ENCODE measurements at regions not wholly inside any gene's neighbourhood (a gene's known extent, or its start where the extent isn't known, plus 50 kb on each side); places are given as distances from the start of the nearest gene placed in this dataset.
A peak's percentile ranks its signal among the peaks of the same experiment; 100 is the strongest.

DNA sequence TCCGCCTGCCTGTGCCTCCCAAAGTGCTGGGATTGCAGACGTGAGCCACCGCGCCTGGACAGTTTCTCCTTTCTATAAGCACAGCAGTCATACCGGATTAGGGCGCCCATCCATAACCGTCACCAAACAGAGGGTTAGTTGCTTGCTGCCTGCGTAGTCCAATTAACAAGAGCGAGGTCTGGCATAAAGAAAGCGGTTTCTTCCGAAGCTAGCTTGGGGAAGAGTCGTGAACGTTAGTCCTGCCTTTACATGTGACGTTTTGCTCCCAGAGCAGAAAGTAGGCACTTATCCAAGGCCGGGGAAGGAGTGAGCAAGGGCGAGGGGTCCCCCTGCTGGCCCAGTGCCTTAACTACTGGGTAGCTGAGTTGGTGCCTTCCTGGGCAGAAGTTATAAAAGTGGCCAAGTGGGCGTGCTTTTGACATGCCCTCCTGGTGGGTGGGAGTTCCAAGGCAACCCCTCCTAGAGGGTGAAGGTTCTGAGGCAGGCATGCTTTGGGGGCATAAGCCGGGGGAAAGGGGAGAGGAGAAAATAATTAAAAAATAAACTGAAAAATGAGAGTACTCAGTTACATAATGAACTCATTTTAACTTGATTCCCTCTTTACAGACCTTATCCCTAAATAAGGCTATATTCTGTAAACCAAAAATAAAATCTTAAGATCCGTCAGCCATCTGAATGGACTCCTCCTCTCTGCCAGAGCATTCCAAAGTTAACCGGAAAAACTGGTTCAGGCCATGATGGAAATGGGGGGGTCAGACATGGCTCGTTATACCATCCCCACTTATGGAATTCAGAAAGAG lies 88.0 kb downstream of the FAM217A start:
- Mint-ChIP-seq H3K4me1 (ENCODE audit: low read depth) (peaks cover 16% of the 10 kb centered on the region), H3K4me3 (no peak overlapping the region), H3K9me3 (ENCODE audit: low read depth) (no peaks in the 10 kb centered on the region), H3K27ac (no peak overlapping the region), H3K36me3 (peaks cover 4% of the 10 kb centered on the region), H3K27me3 (no peaks in the 10 kb centered on the region)

DNA sequence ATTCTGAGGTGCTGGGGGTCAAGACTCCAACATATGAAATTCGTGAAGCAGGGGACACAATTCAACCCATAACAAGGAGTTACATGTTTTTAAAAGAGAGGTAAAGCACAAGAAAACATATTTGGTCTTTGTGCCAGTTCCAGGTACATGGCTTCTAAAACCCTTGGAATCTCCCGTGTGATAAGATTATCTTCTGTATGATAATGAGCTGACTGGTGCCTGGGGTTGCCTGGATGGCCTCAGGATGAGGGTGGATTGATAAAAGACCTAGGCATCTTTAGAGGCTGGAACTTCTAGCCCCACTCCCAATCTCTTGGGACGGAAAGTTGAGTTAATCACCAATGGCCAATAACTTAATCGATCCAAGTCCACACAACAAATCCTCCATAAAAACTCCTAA lies 87.0 kb downstream of the FAM217A start:
- H3K27ac Mint-ChIP-seq = no peak overlapping the region
- no peaks in the 10 kb centered on the region for H3K27me3 Mint-ChIP-seq
- peaks cover 16% of the 10 kb centered on the region for H3K4me1 Mint-ChIP-seq (ENCODE audit: low read depth)
- no peak overlapping the region for H3K4me3 Mint-ChIP-seq
- no peaks in the 10 kb centered on the region for H3K36me3 Mint-ChIP-seq
- H3K9me3 Mint-ChIP-seq (ENCODE audit: low read depth) = no peaks in the 10 kb centered on the region

DNA sequence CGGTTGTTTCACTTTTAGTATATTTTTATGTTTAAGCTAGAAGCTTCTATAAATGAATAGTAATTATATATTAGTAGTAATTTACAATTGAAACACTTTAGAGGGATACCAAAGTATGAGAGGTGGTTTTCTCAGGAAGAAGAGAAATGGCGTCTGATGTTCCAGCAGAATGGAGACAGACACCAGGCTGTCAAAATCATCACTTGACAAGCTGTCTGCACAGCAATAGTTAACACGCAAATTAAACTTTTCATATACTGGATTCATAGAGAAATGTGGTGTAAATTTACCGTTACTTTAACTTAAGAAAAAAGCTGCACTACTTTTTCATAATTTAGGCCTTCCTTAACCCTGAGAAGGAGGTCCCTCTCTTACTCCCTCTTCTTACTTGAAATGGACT lies 82.6 kb downstream of the FAM217A start:
- Mint-ChIP-seq H3K27ac (no peak overlapping the region), H3K9me3 (ENCODE audit: low read depth) (no peaks in the 10 kb centered on the region), H3K36me3 (no peaks in the 10 kb centered on the region), H3K4me1 (ENCODE audit: low read depth) (peaks cover 21% of the 10 kb centered on the region), H3K4me3 (no peak overlapping the region), H3K27me3 (no peaks in the 10 kb centered on the region)

DNA sequence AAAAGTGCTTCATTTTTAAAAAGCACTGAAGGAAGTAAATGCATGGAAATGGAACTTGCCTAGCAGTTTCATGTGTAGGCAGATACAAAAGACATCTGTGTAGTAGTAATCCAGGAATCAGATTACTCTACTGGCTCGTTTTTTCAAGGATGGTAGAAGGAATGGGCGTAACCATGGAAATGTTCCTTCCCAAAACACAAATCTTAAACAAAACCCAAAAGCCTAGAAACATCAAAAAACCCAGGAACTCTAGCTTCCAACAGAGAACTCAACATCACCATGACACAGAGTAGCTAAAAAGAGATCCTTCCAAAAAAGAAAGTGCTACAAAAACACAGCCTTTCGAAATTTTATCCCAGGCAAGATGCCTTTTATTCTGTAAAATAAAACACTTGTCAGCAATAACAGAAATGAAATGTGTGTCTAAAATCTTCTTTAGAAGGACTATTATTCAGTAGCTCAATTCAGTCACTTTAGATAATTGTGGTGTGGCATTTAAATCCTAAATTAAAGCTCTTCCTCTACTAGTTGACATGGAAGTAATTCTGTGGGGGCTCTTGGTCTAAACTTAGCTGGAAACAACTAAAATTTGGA lies 81.7 kb downstream of the FAM217A start:
- Mint-ChIP-seq H3K27ac (no peak overlapping the region), H3K4me3 (no peak overlapping the region), H3K4me1 (ENCODE audit: low read depth) (peaks cover 22% of the 10 kb centered on the region), H3K27me3 (no peaks in the 10 kb centered on the region), H3K36me3 (no peaks in the 10 kb centered on the region), H3K9me3 (ENCODE audit: low read depth) (no peaks in the 10 kb centered on the region)

DNA sequence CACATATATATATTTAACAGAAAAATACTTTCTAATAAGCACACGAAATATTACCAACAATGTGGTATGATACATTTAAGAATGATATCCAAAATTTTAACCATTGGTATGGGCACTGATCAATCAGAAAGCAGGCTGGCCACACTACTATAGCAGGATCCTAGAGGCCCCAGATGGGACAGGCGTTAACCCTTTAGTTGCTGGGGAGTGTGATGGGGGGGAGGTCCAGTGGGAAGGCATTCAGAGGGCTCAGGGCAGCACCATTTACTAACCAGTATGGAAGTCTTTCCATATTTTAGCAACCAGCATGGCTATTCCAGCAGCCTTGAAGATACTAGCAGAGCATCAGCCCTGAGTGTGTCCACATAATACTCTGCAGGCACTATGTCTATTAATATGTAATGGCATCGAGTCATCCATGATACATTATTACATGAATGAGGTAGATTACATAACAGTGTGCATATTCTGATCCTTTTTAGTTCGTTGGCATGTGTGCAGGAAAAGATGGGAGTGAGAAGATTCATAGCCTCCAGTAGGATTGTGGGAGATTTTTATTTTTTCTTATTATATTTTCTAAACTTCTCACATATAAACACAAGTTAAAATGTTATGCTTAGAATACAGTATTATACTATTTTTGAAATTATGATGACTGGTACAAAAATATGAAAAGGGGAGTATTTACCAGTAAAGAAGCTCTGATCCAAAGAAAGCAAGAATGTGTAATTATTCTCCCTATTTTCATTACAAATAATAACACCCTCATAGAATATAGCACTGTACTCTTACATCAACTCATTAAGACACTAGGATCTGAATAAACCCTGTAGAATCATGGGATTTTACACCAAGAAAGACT lies 78.9 kb downstream of the FAM217A start:
- Mint-ChIP-seq H3K4me1 (ENCODE audit: low read depth) (peaks cover 30% of the 10 kb centered on the region), H3K9me3 (ENCODE audit: low read depth) (no peaks in the 10 kb centered on the region), H3K4me3 (no peak overlapping the region), H3K27me3 (no peaks in the 10 kb centered on the region), H3K27ac (no peak overlapping the region), H3K36me3 (no peaks in the 10 kb centered on the region)

DNA sequence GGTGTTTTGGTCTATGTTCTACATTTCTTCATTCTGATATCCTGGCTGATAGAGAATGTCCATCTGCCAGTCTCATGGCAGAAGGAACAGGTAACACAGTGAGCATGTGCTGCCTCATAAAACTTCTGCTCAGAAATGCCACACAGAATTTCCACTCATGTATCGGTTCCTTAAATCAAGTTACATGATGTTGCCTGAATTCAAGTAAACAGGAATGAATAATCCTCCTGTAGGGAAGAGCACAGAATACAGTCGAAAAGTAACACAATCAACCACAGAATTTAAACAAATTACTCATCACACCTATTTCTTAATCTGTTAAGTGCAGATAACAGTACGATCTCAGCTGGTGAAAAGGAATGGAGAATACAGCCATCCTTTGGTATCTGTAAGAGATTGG lies 74.7 kb downstream of the FAM217A start:
- H3K9me3 Mint-ChIP-seq (ENCODE audit: low read depth) = no peaks in the 10 kb centered on the region
- no peaks in the 10 kb centered on the region for H3K36me3 Mint-ChIP-seq
- H3K27me3 Mint-ChIP-seq = no peaks in the 10 kb centered on the region
- peaks cover 34% of the 10 kb centered on the region for H3K4me1 Mint-ChIP-seq (ENCODE audit: low read depth)
- H3K27ac Mint-ChIP-seq = no peak overlapping the region
- no peak overlapping the region for H3K4me3 Mint-ChIP-seq

DNA sequence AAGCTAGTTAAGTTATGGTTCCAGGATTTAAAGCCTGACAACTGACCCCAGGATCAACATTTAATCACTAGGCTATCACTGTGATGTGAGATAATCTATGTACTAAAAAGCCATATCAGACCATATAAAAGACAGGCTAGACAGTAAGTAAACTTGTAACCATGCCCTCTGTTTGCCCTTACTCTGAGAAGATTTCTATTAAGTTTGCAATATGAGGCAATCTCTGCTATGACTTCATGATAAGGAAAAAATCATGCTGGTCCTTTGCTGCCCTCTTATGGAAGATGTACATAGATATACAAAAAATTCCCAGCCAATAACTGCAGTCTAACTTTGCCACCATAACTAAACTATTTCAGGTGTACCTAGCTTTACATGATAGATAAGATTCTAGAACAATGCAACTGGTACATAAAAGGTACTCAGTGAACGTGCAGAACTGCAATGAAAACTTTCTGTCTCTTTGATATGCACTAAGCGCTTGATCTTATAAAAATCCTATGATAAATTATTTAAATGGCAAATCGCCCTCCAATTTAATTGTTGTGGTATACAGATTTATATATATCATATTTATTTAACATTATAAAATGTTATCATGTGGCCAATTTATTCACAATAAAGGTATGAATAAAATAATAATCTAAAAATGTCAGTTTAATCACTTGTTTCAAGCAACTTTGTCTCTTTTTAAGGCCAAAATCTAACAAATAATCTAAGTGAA lies 70.5 kb downstream of the FAM217A start:
- H3K27me3 Mint-ChIP-seq = no peaks in the 10 kb centered on the region
- peaks cover 58% of the 10 kb centered on the region for H3K4me1 Mint-ChIP-seq (ENCODE audit: low read depth)
- H3K9me3 Mint-ChIP-seq (ENCODE audit: low read depth) = no peaks in the 10 kb centered on the region
- H3K36me3 Mint-ChIP-seq = peaks cover 6% of the 10 kb centered on the region
- no peak overlapping the region for H3K4me3 Mint-ChIP-seq
- peak overlapping the region; percentile 16 for H3K27ac Mint-ChIP-seq

DNA sequence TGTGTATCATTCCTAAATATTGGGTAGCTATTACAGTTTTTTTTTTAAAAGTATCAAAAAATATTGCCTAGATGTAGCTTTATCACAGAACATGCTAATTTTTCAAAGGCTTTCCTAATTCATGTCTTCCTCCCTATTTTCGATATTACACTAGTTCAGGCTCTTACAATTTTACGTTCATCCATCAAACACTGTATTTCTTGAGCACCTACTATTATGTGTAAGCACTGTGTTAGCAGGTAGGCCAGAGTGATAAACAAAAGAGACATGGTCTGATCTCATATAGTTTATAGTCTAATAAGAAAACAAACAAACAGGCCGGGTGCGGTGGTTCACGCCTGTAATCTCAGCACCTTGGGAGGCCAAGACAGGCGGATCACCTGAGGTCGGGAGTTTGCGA lies 69.5 kb downstream of the FAM217A start:
- no peak overlapping the region for H3K4me3 Mint-ChIP-seq
- H3K4me1 Mint-ChIP-seq (ENCODE audit: low read depth) = peaks cover 63% of the 10 kb centered on the region
- peak overlapping the region; percentile 68 for H3K27ac Mint-ChIP-seq
- H3K27me3 Mint-ChIP-seq = no peaks in the 10 kb centered on the region
- no peaks in the 10 kb centered on the region for H3K9me3 Mint-ChIP-seq (ENCODE audit: low read depth)
- peaks cover 10% of the 10 kb centered on the region for H3K36me3 Mint-ChIP-seq

DNA sequence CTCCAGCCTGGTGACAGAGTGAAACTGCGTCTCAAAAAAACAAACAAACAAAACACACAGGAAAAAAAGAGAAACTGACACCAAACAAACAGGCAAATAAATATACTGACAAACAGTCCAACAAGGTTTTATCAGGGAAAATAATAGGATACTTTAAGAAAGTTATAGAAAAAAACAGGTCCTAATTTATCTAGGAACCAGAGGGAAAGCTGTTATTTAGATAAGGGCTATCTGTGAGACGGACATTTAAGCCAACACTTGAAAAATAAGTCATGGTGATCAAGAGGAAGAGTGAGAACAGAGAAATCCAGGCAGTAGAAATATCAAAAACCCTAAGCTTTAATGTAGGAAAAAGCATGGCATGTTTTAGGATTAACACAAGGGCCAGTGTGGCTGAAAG lies 68.9 kb downstream of the FAM217A start:
- H3K36me3 Mint-ChIP-seq = peaks cover 12% of the 10 kb centered on the region
- no peaks in the 10 kb centered on the region for H3K9me3 Mint-ChIP-seq (ENCODE audit: low read depth)
- H3K4me3 Mint-ChIP-seq = no peak overlapping the region
- peak overlapping the region; percentile 72 for H3K27ac Mint-ChIP-seq
- H3K4me1 Mint-ChIP-seq (ENCODE audit: low read depth) = peaks cover 67% of the 10 kb centered on the region
- no peaks in the 10 kb centered on the region for H3K27me3 Mint-ChIP-seq

DNA sequence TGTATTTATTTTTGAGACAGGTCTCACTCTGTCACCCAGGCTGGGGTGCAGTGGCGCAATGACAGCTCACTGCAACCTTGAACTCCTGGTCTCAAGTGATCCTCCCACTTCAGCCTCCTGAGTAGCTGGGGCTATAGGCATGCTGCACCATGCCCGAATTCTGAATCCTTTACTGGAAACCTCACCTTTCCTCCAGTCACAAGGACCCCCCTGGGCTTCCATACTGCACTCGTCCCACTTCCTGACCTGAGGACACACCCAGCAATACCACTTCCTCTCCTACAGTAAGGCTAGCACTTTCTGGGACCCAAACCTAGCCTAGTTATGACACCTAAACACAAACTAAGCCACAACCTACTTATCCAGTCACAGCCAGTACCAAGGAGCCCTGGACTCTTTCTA lies 68.2 kb downstream of the FAM217A start:
- Mint-ChIP-seq H3K4me3 (peak overlapping the region; percentile 74), H3K4me1 (ENCODE audit: low read depth) (peaks cover 69% of the 10 kb centered on the region), H3K36me3 (peaks cover 13% of the 10 kb centered on the region), H3K9me3 (ENCODE audit: low read depth) (no peaks in the 10 kb centered on the region), H3K27ac (peak overlapping the region; percentile 91), H3K27me3 (no peaks in the 10 kb centered on the region)

DNA sequence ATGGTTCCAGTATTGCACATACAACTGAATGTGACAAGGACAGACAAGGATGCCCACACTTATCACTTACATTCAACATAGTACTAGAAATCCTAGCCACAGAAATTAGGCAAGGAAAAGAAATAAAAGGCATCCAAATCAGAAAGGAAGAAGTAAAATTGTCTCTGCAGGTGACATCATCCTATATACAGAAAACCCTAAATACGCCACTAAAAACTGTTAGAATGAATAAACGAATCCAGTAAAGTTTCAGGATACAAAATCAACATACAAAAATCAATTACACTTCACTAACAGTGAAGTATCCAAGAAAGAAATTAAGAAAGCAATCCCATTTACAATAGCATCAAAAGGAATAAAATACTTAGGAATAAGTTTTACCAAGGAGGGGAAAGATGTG lies 66.1 kb downstream of the FAM217A start:
- peaks cover 80% of the 10 kb centered on the region for H3K4me1 Mint-ChIP-seq (ENCODE audit: low read depth)
- no peaks in the 10 kb centered on the region for H3K9me3 Mint-ChIP-seq (ENCODE audit: low read depth)
- H3K27ac Mint-ChIP-seq = no peak overlapping the region
- H3K27me3 Mint-ChIP-seq = no peaks in the 10 kb centered on the region
- H3K4me3 Mint-ChIP-seq = peak overlapping the region; percentile 4
- H3K36me3 Mint-ChIP-seq = peaks cover 15% of the 10 kb centered on the region

DNA sequence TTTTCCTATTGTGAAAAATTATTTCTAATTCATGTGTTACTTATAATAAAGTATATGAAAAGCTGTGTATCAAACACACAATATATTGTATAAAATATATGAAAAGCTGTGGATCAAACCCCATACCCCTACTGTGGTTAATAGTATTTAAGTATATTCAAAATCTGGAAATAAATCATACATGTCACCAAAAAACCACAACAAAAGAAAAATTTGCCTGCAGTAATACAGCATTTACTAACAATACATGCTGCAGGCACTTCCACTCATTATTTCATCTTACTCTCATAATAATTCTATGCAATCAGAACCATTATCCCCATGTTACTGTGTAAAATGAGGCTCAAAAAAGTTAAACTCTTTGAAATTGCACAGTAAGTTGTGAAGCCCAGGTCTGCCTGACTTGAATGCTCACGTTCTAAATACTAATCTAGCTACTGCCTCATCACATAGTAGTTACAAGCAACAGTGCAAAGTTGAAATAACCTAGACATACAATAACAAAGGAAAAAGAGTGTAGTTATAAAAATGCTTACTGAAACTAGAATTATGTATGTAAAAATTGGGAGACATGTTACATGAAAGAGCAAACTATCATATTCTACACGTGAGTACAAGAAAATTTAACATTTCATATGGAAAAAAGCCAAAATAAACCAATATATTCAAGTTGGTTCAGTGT lies 61.7 kb downstream of the FAM217A start:
- H3K27me3 Mint-ChIP-seq = no peaks in the 10 kb centered on the region
- H3K27ac Mint-ChIP-seq = peak overlapping the region; percentile 99
- peaks cover 15% of the 10 kb centered on the region for H3K36me3 Mint-ChIP-seq
- peak overlapping the region; percentile 97 for H3K4me3 Mint-ChIP-seq
- H3K4me1 Mint-ChIP-seq (ENCODE audit: low read depth) = peaks cover 66% of the 10 kb centered on the region
- H3K9me3 Mint-ChIP-seq (ENCODE audit: low read depth) = no peaks in the 10 kb centered on the region

DNA sequence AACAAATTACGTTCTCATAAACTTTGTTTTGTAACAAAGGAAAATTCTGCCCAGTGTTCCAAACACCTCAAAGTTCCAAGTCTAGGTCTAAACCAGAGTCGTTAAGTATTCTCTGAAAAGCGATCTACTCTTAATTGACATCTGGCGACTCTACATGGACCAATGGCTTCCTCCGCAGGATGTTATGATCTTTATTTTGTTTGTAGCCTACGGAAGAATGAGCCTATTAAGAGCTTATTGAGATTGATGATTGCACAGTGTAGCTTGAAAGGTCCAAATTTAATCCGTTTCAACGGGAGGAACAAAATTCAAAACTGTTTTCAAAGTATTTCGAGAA lies 61.1 kb downstream of the FAM217A start:
- H3K4me1 Mint-ChIP-seq (ENCODE audit: low read depth) = peaks cover 64% of the 10 kb centered on the region
- H3K27me3 Mint-ChIP-seq = no peaks in the 10 kb centered on the region
- peak overlapping the region; percentile 99 for H3K27ac Mint-ChIP-seq
- H3K9me3 Mint-ChIP-seq (ENCODE audit: low read depth) = no peaks in the 10 kb centered on the region
- peaks cover 19% of the 10 kb centered on the region for H3K36me3 Mint-ChIP-seq
- H3K4me3 Mint-ChIP-seq = peak overlapping the region; percentile 97

DNA sequence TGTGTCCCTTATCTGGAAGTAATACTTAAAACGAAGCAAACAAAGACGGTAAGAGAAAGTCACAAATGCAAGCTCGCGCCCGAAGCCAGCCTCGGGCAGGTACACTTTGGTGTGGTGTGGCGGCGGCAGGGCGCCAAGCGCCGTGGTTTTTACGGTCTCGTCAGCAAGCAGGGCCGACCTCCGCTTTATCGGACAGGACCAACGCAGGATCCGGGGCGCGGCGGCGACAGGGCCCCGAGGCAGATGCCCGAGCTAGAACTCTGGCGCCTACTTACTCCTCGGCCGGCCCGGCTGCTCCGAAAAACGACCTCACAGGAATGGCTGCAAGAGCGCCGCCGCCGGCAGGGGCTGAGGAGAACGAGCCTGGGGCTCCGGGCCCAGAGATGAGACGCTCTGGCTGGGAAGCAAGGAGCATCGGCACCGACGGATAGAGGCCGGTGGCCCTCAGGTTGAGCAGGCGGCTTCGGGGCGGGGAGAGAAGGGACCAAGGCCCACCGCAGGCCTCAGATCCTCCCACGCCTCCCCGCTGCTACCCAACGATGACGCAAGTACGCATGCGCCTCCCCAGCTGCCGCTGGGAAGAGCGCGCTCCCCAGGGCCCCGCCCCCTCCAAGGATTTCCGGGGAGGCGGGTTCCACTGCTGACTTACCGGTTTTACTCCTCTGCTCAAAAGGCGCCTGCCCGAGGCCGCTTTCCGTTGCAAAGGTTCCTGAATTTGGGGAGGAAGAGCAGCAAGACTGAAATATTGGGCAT lies 60.6 kb downstream of the FAM217A start:
- peaks cover 64% of the 10 kb centered on the region for H3K4me1 Mint-ChIP-seq (ENCODE audit: low read depth)
- no peaks in the 10 kb centered on the region for H3K9me3 Mint-ChIP-seq (ENCODE audit: low read depth)
- peak overlapping the region; percentile 99 for H3K27ac Mint-ChIP-seq
- peak overlapping the region; percentile 97 for H3K4me3 Mint-ChIP-seq
- peaks cover 16% of the 10 kb centered on the region for H3K36me3 Mint-ChIP-seq
- H3K27me3 Mint-ChIP-seq = no peaks in the 10 kb centered on the region
